Stimulated activated CD4-positive, alpha-beta T cell treated with anti-CD3 and anti-CD28 coated beads, Interleukin-12 subunit alpha, Interleukin-12 subunit beta, amount 100 ng/mL, for 48 hours (primary cell): ENCODE measurements at regions not wholly inside any gene's neighbourhood (a gene's known extent, or its start where the extent isn't known, plus 50 kb on each side); places are given as distances from the start of the nearest gene placed in this dataset.
"Not testable (repeated sequence)": the region's sequence is repeated elsewhere in the genome, so short reads cannot be mapped to it uniquely, and the experiment has no call there.

Source experiments
- DNase-seq, 3 donors: peaks; one replicate each; pipeline ENCODE4 v3.0.0-alpha.2; 2020; ENCODE audit warnings: low read depth in 2 of 3, low spot score in 1 of 3

DNA sequence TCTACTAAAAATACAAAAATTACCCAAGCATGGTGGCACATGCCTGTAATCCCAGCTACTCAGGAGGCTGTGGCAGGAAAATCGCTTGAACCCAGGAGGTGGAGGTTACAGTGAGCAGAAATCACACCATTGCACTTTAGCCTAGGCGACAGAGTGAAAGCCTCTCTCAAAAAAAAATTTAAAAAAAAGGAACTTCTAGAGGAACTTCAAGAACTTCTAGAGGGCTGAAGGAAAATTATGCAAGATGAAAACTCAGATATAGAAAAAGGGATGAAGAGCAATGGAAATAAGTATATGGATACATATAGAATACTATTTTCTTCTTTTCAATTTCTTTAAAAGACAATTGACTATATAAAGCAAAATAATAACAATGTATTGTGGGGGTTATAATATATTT is 51.2 kb upstream of the PRR5 start:
- DNase-seq = no peak

GRCh38 chr22:44648821-44649565 is 53.0 kb upstream of the PRR5 start:
- DNase-seq = no peak

DNA sequence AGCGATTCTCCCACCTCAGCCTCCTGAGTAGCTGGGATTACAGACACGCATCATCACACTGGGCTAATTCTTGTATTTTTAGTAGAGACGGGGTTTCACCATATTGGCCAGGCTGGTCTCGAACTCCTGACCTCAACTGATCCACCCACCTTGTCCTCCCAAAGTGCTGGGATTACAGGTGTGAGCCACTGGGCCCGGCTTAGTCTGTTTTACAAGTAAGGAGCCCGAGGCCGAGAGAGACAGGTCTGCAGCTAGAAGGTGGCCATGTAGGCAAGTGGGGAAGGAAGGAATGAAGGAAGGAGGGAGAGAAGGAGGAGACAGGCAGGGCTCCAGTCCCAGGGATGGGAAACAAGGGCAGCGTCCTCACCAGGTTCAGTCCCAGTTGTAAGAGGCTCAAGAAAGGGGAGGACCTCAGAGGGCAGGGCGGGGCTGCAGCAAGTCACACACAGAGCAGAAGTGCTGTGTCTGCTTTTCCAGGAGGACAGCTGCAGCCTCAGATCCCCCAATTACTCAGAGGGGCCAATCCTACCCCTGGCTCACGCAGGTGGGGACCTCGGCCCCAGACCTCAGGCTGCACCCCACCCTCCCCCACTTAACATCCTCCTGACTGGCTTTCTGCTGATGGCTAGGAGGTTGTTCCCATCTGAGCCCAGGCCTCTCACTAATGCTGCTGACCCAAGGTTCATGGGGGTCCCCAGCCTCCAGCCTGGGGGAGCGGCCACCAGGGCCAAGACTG is 53.8 kb upstream of the PRR5 start:
- DNase-seq = no peak

- no peak for DNase-seq
Observed at GRCh38 chr22:44647141-44647540, 54.9 kb upstream of the PRR5 start.

DNA sequence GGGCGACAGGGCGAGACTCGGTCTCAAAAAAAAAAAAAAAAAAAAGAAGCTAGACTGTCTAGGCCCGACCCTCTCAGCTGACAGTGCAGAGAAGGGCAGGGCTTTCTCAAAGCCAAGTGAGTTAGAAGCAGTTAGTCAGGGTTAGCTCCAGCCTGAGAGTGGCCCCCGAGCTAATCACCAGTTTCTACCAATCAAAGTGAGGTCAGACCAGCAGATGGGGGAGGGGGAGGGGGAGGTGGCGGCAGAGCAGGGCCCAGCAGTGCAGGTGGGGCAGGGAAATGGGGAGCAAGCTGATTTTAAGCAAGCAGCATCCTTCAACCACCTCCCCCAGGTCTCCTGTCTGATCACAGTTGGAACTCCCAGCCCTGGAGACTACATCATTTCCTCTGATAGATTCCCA is 55.3 kb upstream of the PRR5 start:
- DNase-seq = no peak

DNA sequence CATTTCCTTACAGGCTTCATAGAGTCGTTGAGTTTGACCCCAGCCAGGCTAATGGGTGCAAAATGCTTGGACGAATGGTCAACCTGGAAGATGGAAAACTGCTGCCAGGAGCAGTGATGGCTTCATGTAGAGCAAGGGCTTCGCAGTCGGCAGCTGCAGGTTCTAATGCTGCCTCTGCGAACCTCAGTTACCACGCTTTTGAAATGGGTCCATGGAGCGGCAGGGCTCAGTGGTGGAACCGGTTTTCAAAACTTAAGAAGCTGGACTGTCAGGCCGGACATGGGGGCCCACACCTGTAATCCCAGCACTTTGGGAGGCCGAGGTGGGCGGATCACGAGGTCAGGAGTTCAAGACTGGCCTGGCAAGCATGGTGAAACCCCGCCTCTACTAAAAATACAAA is 55.9 kb upstream of the PRR5 start:
- DNase-seq = no peak

DNA sequence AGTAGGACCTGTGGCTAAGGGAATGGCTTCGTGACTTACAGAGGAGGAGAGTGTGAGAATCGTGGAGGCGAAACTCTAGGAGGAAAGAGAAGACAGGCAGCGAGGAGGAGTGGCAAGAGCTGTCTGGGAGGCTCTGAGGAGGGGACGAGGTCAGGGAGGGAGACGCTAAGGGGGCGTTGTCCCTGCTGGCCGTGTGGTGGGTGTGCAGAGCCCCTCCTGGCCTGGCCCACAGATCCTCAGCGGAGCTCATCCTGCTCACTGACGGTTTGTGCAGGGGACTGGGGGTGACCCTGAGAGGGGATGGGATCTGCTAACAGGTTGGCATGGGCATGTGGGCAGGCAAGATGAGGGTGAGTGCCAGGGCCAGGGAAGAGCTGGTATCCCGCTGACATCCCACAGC is 56.5 kb upstream of the PRR5 start:
- no peak for DNase-seq

DNA sequence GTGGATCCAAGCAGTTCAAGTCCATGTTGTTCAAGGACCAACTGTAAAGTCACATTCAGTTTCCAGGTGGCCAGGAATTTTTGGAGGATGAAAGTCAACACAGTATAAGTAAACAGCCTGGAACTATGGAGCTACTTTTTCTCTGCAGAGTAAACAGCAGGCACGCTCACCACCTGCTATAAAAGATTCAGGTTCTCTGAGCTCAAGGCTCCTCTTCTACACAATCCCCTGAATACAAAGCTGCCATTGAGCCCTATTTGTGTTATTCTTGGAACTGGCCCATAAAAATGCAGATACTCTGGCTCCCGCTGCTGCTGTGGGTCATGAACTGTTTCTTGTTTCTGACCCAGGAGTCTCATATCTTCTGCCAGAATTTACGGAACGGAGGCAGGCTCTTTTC is 56.9 kb upstream of the PRR5 start:
- DNase-seq = no peak

- not testable (repeated sequence) for DNase-seq
Observed at GRCh38 chr22:44643526-44644101, 58.4 kb upstream of the PRR5 start.

GRCh38 chr22:44642096-44642644 is 59.8 kb upstream of the PRR5 start:
- DNase-seq = no peak

DNA sequence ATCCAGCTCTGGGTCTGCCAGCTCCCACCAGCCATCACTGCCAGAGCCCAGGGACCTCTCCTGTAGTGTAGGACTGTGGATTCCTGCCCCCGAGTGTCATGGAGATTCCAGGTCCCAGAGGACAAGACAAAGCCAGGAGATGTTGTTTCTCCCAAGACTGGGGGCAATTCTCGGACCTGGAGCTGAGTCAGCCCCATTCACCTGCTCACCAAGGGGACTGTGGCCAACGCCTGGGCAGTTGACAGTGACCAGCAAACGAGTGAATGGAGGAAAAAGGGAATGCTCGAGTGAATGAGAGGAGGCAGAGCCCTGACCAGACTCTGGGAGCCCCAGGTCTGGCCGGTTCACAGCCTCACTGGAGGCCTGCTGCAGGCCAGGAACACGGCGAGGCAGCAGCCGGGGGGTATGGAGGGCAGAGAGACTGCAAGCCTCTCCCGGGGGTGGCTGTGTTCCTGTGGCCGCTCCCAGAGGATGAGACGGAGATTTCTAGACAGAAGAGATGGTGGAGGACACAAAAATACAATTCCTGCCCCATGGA is 61.3 kb upstream of the PRR5 start:
- no peak for DNase-seq

- no peak for DNase-seq
Observed at GRCh38 chr22:44639891-44640617, 62.0 kb upstream of the PRR5 start.

- no peak for DNase-seq
Observed at GRCh38 chr22:44638971-44639760, 62.8 kb upstream of the PRR5 start.

DNA sequence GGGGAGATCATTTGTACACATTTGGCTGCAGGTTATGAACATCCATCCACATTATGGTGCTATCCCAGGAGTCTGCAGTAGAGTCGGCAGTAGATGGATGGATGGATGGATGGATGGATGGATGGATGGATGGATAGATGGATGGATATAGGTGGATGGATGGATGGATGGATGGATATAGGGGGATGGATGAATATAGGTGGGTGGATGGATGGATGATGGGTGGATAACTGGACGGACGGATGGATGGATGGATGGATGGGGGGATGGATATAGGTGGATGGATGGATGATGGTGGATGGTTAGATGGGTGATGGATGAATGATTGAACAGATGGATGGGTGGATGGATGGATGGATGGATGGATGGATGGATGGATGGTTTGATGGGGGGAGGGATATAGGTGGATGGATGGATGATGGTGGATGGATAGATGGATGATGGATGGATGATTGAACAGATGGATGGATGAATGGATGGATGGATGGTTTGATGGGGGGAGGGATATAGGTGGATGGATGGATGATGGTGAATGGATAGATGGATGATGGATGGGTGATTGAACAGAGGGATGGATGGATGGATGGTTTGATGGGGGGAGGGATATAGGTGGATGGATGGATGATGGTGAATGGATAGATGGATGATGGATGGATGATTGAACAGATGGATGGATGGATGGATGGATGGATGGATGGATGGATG is 65.3 kb upstream of the PRR5 start:
- not testable (repeated sequence) for DNase-seq

DNA sequence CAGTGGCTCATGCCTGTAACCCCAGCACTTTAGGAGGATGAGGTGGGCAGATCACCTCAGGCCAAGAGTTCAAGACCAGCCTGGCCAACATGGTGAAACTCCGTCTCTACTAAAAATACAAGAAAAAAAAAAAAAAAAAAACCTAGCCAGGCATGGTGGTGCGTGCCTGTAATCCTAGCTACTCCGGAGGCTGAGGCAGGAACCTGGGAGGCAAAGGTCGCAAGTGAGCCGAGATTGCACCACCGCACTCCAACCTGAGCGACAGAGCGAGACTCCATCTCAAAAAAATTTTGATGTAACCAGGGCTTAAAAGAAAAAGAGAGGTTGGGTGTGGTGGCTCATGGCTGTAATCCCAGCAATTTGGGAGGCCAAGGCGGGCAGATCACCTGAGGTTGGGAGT is 66.4 kb upstream of the PRR5 start:
- DNase-seq = not testable (repeated sequence)

DNA sequence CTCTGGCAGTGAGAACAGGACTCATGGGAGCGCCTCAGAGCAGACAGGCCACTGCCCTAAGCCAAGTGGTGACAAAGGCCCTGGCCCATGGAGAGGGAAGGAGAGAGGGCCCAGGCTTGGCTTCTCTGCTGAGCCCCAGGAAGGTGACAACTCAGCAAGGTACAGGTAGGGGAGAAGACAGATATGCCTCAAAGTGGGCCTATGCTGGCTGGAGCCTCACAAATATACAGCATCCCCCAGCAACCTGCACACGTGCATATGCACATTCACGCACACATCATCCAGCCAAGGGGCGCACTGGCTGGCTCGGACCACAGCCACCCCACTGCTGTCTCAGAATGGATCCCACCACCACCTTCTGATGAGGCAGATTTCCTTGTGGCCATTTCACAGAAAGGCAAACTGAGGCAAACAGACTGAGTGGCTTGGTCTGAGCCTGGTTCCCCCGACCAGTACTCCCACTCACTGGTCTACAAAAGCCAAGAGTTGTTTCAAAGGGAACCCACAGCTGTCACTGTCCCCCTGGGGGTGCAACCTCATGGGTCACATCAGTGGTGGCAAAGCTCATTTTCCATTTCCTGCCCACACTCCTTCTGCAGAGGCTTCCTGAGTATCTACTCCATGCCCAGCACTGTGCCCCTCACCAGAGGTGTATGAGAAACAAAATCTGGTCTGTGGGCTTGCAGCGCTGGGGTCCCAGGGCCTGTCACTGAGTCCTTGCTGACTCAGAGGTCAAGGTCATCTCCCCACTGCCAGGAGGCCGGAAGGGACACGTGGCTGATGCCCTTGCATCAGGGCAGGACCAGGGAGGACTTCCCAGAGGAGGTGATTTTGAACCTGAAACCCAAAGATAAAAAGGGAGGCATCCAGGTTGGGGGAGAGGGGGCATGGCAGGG is 67.3 kb upstream of the PRR5 start:
- no peak for DNase-seq

GRCh38 chr22:44633647-44634046 is 68.4 kb upstream of the PRR5 start:
- no peak for DNase-seq

GRCh38 chr22:44632541-44633396 is 69.2 kb upstream of the PRR5 start:
- DNase-seq = no peak
